Aorta (tissue), 5 donors: ENCODE measurements at regions not wholly inside any gene's neighbourhood (a gene's known extent, or its start where the extent isn't known, plus 50 kb on each side); places are given as distances from the start of the nearest gene placed in this dataset.
A peak's percentile ranks its signal among the peaks of the same experiment; 100 is the strongest.
"Not testable (repeated sequence)": the region's sequence is repeated elsewhere in the genome, so short reads cannot be mapped to it uniquely, and the experiment has no call there.

Experiments used
- ATAC-seq: fragments of 200-7000 bp; cut with Tn5 transposase; one replicate; pipeline ENCODE4 v1.9.1; 2022; ENCODE audit warnings: moderate library complexity; ENCODE audit not compliant: low FRiP score
- DNase-seq, 2 donors: peaks; one replicate each; pipeline ENCODE4 v3.0.0-alpha.2; 2020
- H3K27ac ChIP-seq, 2 donors: one replicate each; pipeline ENCODE4 v1.5.1; 2013; ENCODE audit warnings: low read length in 2 of 2, mild to moderate bottlenecking in 2 of 2, moderate library complexity in 2 of 2, control low read depth in 1 of 2, inconsistent platforms in 1 of 2, low read depth in 1 of 2
- H3K27me3 ChIP-seq, 2 donors: one replicate each; pipeline ENCODE4 v1.6.1; 2013; ENCODE audit warnings: control low read depth in 1 of 2, low read length in 1 of 2, mild to moderate bottlenecking in 1 of 2, moderate library complexity in 1 of 2; ENCODE audit not compliant: insufficient read depth in 2 of 2, control insufficient read depth in 1 of 2
- H3K36me3 ChIP-seq, 2 donors: one replicate each; pipeline ENCODE4 v1.6.1; 2013; ENCODE audit warnings: control low read depth in 1 of 2, low read length in 1 of 2, mild to moderate bottlenecking in 1 of 2; ENCODE audit not compliant: insufficient read depth in 2 of 2, control insufficient read depth in 1 of 2
- H3K4me1 ChIP-seq, 2 donors: one replicate each; pipeline ENCODE4 v1.6.1; 2013; ENCODE audit warnings: low read length in 2 of 2, control low read depth in 1 of 2, mild to moderate bottlenecking in 1 of 2, moderate library complexity in 1 of 2; ENCODE audit not compliant: insufficient read depth in 2 of 2, control insufficient read depth in 1 of 2
- H3K4me3 ChIP-seq, 2 donors: one replicate each; pipeline ENCODE4 v1.5.1; 2013; ENCODE audit warnings: low read length in 2 of 2, control low read depth in 1 of 2, mild to moderate bottlenecking in 1 of 2
- H3K9me3 ChIP-seq: one replicate; pipeline ENCODE4 v1.6.1; 2013; ENCODE audit warnings: mild to moderate bottlenecking, low read length; ENCODE audit not compliant: control insufficient read depth
- WGBS, 2 donors: extraction: QIAGEN DNeasy Blood & Tissue Kit; methylation state at CpG; one replicate each; pipeline ENCODE4 v1.1.7; 2013; 5-methylcytosine and 5-hydroxymethylcytosine counted together
- intact Hi-C, 2 donors: fragments of 100-400 bp; cut with DNase I; formaldehyde crosslinking; loops; one replicate each; pipeline versions ENCODE4 v1.14.2 to v1.15.0; 2022
- donor health status: healthy with polysubstance abuse.
- donor health status: Bipolar disorder and iron deficiency.
- donor health status: DM: no; HTN: no; CAD: no.
- donor health status: DM: no; HTN: no; CAD: no.
- donor health status: DM: yes; HTN: yes; CAD: no.

- H3K4me3 ChIP-seq, H3K4me1 ChIP-seq, H3K9me3 ChIP-seq, H3K36me3 ChIP-seq, intact Hi-C loops, H3K27me3 ChIP-seq, ATAC-seq, H3K27ac ChIP-seq: not testable (repeated sequence)
- WGBS, 2 donors = 74 to 77% methylated on average over 12 of the region's 13 CpGs
- DNase-seq = peak in 1 of 2 donors; percentile 10
Observed at GRCh38 chr1:5726586-5727184, 265.5 kb downstream of the NPHP4 start.

GRCh38 chr1:5725855-5726585, 266.2 kb downstream of the NPHP4 start:
- Histone ChIP-seq H3K4me1 (no peaks in the 10 kb centered on the region), H3K4me3 (no peak overlapping the region), H3K36me3 (no peaks in the 10 kb centered on the region), H3K27ac (no peak overlapping the region), H3K9me3 (no peaks in the 10 kb centered on the region), H3K27me3 (no peaks in the 10 kb centered on the region)
- ATAC-seq (no peak), DNase-seq (peak in 1 of 2 donors; percentile 18)
- 68 to 72% methylated on average over 14 of the region's 14 CpGs for WGBS, 2 donors
- intact Hi-C loops = no loop called here

GRCh38 chr1:5725406-5725805, 266.8 kb downstream of the NPHP4 start:
- no peak overlapping the region for H3K4me3 ChIP-seq
- ATAC-seq (no peak), DNase-seq (peak in 1 of 2 donors; percentile 19)
- intact Hi-C loops = no loop called here
- no peaks in the 10 kb centered on the region for H3K36me3 ChIP-seq
- no peaks in the 10 kb centered on the region for H3K4me1 ChIP-seq
- H3K27me3 ChIP-seq = no peaks in the 10 kb centered on the region
- no peak overlapping the region for H3K27ac ChIP-seq
- no peaks in the 10 kb centered on the region for H3K9me3 ChIP-seq
- 76% methylated on average over 13 of the region's 13 CpGs for WGBS, 2 donors

GRCh38 chr1:5724847-5725246, 267.4 kb downstream of the NPHP4 start:
- Histone ChIP-seq H3K4me1 (no peaks in the 10 kb centered on the region), H3K27ac (no peak overlapping the region), H3K4me3 (no peak overlapping the region), H3K9me3 (no peaks in the 10 kb centered on the region), H3K36me3 (no peaks in the 10 kb centered on the region), H3K27me3 (no peaks in the 10 kb centered on the region)
- no peak for ATAC-seq
- intact Hi-C loops = no loop called here
- DNase-seq = peak in 1 of 2 donors; percentile 21
- WGBS, 2 donors = 65 to 80% methylated on average over 9 of the region's 9 CpGs

- no peaks in the 10 kb centered on the region for H3K9me3 ChIP-seq
- ATAC-seq = no peak
- no peaks in the 10 kb centered on the region for H3K4me1 ChIP-seq
- WGBS, 2 donors = 80 to 82% methylated on average over 12 of the region's 12 CpGs
- H3K27ac ChIP-seq = no peak overlapping the region
- DNase-seq = peak in 1 of 2 donors; percentile 9
- no peaks in the 10 kb centered on the region for H3K27me3 ChIP-seq
- H3K36me3 ChIP-seq = no peaks in the 10 kb centered on the region
- H3K4me3 ChIP-seq = no peak overlapping the region
- intact Hi-C loops = no loop called here
Observed at GRCh38 chr1:5722635-5723164, 269.5 kb downstream of the NPHP4 start.

- peak in 1 of 2 donors; percentile 13 for DNase-seq
- no peak for ATAC-seq
- no peaks in the 10 kb centered on the region for H3K4me1 ChIP-seq
- H3K36me3 ChIP-seq = no peaks in the 10 kb centered on the region
- no peaks in the 10 kb centered on the region for H3K9me3 ChIP-seq
- intact Hi-C loops = no loop called here
- H3K27me3 ChIP-seq = no peaks in the 10 kb centered on the region
- 70 to 95% methylated on average over 3 of the region's 3 CpGs for WGBS, 2 donors
- H3K4me3 ChIP-seq = no peak overlapping the region
- H3K27ac ChIP-seq = no peak overlapping the region
Observed at GRCh38 chr1:5721634-5722215, 270.5 kb downstream of the NPHP4 start.

GRCh38 chr1:5720936-5721335, 271.3 kb downstream of the NPHP4 start:
- H3K9me3 ChIP-seq = no peaks in the 10 kb centered on the region
- H3K27me3 ChIP-seq = no peaks in the 10 kb centered on the region
- H3K4me1 ChIP-seq = no peaks in the 10 kb centered on the region
- no peak overlapping the region for H3K4me3 ChIP-seq
- DNase-seq (peak in 1 of 2 donors; percentile 20), ATAC-seq (no peak)
- no peaks in the 10 kb centered on the region for H3K36me3 ChIP-seq
- no peak overlapping the region for H3K27ac ChIP-seq
- intact Hi-C loops = no loop called here
- 76 to 88% methylated on average over 4 of the region's 4 CpGs for WGBS, 2 donors

GRCh38 chr1:5720484-5720883, 271.7 kb downstream of the NPHP4 start:
- intact Hi-C loops = no loop called here
- Histone ChIP-seq H3K4me3 (no peak overlapping the region), H3K36me3 (no peaks in the 10 kb centered on the region), H3K27me3 (no peaks in the 10 kb centered on the region), H3K4me1 (no peaks in the 10 kb centered on the region), H3K27ac (no peak overlapping the region), H3K9me3 (no peaks in the 10 kb centered on the region)
- 39 to 50% methylated on average over 8 of the region's 8 CpGs for WGBS, 2 donors
- DNase-seq (peak in 1 of 2 donors; percentile 14), ATAC-seq (no peak)
